COLO668 (cell line): ENCODE measurements at regions not wholly inside any gene's neighbourhood (a gene's known extent, or its start where the extent isn't known, plus 50 kb on each side); places are given as distances from the start of the nearest gene placed in this dataset.

Source experiments
- DNase-seq: peaks from one replicate; lab custom pipeline; 2025; ENCODE audit not compliant: unreplicated experiment; lab: John Stamatoyannopoulos, UW

DNA sequence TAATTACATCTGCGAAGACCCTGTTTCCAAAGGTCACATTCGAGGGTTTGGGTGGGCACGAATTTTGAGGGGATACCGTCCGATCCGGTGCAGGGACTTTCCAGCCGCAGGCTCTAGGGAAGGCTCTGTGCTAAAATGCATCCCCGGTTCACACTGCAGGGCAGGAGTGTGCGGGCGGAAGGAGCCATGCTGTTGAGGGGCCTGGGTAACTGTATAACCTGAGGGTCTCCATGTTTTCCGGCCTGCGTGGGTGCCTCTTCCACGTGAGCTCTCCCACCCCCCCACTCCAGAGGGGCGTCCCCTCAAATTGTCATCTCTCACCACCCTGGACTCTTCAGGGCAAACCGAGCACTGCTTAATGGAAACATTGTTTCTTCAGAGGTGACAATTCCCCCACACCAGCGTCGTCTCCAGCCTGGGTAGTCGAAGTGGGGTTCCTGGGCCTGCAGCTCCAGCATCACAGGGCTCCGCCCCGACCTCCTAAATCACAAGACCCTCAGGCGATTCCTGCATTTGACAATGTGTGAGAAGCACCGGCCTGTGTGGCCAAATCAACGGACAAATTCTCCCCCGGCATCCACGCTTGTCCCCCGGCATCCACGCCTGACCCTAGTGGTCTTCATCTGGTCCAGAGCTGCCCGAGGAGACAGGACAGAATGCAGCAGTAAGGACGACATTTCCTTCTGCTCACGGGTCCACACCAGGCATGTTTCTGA lies 51.2 kb downstream of the FOXL3 start:
- no peak for DNase-seq

DNA sequence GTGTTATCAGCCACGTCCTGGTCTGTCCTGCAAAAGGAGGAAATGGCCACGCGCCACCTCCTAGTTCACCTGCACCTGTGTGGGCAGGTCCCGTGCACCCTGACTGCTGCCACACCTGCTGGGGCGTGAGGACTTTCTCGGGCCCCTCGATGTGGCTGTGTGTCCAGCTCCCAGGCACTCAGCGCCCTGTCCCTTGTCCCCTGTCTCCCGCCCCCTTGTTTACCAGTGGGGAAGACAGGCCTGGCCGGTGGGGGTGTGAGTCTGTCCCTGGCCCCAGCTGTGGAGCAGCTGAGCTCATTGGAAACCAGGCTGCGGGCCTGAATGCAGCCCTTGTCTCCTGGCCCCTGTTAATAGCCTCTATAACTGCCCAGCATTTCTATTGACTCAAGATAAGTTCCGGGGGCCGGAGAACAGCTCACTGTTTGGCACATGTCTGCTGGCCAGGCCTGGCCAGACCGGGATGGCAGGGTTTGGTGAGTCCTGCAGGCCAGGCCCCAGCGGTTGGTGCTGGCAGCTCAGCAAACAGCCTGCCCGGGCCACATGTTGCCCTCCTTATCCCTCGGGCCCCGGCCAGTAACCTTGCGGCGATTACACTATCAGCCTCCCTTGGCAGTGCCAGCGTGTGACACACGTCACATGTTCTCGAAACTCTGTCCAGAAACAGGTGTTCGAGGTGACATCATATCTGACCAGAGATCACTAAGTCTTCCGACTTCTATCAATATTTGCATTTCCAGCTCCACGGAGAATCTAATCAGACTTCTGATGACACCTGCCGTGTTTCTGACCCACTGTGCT lies 52.1 kb downstream of the FOXL3 start:
- DNase-seq: peak; percentile 76

DNA sequence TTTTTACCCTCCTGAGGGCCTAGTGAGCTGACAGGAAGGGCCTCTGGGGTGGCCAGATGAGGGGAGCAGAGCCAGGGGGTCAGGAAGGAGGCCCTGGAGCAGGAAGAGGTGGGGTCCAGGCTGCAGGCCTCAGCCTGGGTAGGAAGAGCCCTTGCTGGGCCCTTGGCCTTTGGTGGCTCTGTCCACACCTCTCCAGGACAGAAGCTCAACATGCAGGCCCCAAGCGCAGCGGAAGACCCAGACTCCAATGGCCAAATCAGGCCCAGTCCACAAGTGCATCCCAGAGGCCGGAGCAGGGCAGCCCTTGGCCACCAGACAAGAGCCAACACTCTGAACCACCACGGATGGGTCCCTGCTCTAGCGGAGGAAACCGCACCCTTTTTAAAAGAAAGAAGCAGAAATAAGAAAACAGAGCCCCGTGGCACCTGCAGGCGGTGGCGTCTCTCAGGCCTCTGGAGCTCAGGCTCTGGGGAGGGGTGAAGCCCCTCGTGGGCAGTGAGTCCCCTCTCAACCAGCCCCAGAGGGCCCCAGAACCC lies 52.8 kb downstream of the FOXL3 start:
- DNase-seq: no peak

- no peak for DNase-seq
These were observed 53.4 kb downstream of the FOXL3 start for GRCh38 chr7:343227-343822.

DNA sequence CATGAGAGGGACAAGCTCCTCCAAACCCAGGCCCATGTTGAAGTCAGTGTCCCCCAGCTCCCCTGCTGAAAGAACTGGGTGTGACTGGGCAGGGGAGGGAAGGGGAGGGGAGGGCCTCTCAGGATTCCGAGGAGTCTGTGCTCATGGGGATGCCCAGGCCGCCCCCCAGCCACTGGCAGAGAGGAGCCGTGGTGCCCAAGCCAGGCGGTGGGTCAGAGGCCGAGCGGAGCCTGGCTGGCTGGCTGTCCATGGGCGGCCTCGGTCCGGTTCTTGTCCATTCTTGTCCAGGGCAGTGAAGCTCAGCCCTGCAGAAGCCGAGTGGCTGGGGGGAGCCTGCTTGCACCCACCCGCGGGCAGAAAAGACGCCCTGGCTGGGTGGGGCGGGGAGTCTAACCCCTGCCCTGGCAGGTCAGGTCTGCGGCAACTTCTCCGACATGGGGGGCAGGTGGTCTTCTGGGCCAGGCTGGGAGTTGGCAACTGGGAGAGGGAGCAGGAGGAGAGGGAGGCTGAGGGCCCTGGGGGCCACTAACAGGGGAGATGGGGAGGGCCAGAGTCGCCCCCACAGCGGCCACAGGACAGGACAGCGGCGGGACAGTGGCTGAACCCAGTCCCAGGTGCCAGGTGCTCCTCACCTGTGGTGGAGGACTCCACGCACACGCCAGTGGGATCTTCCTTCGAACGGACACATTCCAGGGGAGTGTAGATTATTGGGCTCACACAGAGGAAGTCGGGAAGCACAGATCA lies 54.1 kb downstream of the FOXL3 start:
- DNase-seq: no peak

DNA sequence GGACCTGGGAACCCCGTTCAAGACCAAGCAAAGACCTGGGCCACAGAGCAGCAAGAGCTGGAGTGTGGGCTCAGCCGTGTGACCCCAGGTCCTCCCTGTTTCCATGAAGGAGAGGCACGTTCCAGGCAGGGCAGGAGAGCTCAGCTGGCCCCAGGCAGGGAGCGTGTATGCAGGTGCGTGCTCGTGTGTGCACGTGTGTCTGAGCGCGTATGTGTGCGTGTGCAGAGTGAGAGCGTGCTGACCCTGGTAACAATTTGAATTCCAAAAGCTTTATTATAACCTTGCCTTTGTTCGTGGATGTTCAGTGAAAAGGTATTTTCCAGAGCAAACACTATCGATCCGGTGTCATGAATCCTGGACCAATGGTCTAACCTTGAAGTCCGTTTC lies 54.6 kb downstream of the FOXL3 start:
- DNase-seq: no peak

DNA sequence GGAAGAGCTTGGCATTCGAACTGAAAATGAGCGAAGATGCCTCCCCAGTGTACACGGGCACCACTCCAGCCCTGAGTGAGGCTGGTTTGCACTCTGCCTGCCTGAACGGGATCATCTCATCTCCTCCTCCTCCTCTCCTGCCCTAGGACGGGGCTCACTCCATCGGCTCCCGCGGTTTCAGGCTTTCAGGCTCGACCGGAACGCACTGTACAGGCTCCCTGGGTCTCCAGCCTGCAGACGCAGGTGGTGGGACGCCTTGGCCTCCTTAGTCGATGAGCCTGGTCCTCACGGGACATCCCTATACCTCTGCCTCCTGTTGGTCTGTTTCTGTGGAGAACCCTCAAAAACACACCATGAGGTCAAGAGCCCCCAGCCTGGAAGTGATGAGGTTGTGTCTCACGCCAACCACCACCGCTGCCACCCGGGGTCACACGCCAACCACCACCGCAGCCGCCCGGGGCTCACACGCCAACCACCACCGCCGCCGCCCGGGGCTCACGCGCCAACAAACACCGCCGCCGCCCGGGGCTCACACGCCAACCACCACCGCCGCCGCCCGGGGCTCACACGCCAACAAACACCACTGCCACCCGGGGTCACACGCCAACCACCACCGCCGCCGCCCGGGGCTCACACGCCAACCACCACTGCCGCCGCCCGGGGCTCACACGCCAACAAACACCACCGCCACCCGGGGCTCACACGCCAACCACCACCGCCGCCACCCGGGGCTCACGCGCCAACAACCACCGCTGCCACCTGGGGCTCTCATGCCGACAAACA lies 56.3 kb downstream of the FOXL3 start:
- DNase-seq: no peak

DNA sequence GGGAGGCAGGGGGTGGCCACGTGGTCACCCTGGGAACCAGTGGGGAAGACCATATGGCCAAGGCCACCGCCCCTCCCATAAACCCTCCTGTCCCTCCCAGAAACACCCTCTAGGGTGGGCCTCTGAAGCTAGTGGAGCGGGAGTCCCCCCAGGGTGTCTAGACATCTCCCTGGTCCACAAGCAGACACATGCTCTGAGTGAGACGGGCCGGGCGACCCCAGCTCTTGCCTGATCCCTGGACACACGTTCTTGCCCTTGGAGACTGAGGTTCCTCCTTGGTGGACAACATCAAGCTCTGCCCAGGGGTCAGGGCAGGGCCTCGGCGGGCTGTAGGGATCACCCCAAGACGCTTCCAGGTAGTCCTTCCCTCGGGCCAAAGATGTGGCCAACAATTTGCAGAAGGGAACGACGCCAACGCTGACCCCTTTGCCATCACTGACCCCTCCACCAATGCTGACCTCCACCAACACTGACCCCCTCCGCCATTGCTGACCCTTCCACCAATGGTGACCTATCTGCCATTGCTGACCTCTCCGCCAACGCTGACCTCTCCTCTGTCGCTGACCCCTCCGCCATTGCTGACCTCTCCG lies 57.1 kb downstream of the FOXL3 start:
- DNase-seq: no peak

DNA sequence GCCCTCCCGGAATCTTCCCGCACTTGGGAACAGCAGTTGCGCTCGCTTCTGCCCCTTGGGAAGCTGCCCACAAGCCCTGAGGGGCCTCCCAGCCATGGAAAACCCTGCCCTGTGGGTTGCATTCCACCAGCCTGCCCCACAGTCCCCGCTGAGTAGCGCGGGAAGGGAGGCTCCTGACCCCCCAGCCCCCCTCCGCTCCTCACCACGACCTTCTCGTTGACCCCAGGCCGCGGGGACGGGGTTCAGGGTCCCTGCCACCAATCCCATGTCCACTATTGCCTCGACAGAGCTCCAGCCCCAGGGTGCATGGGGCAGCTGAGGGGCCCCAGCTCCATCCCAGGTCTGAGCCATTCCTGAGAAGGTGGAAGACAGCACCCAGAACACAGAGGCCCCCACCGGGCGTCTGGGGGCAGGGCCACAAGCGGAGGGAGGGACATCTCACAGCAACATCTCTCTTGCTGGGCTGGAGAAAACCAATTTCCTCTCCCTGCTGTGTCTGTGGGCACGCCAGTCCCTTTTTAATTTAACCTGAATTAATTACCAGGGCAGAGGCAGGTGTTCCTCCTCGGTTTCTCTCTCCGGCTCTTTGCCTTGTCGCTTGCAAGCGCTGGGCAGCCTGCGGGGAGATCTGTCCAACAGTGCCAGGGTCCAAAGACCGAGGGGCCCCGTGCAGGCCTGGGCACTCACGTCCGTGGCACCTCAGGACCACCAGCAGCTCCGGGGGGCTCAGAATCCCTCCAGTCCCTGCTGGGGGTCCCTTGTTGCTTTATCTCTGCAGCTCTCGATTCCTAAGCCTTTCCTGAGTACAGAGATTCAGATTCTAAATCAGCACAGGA lies 57.9 kb downstream of the FOXL3 start:
- DNase-seq: no peak

- DNase-seq: no peak
These were observed 58.5 kb downstream of the FOXL3 start for GRCh38 chr7:348480-348844.

- DNase-seq: no peak
These were observed 59.2 kb downstream of the FOXL3 start for GRCh38 chr7:348962-349743.

GRCh38 chr7:351256-351655 lies 61.3 kb downstream of the FOXL3 start:
- no peak for DNase-seq

DNA sequence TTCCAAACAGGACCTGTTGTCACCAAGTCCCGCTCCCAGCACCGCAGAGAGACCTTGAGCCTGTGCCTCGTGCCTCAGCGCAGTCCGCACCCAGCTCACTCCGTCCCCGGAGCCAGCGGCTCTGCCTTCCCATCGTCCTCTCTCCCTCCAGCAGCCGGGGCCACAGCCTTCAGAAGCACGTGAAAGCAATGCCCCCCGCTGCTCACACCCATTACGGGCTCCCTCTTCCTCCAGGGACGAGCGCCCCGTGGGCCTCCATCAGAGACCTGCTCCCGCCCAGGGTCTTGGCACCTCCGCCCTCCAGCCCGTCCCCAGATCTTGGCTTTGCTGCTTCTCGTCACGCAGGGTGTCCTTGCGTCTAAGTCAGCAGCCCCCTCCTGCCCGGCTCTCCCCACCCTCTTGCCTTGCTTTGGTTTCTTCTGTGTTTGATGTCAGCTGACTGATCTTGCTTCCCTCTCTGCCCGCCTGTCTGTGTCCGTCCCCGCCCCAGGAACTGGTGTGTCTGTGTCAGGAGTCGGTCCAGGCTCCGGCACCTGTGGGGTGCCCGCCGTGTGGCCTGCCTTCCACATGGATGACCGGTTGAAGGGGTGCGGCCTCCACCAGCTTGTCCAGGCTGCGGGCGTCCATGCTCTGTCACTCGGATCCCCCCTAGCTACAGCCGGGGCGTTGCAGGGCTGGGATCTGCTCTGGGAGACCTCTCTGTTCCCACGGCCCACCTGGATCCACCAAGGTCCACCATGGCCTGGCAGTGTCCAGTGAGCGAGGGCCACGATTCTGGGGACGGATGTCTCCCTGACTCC lies 61.9 kb downstream of the FOXL3 start:
- no peak for DNase-seq

GRCh38 chr7:353746-354325 lies 63.9 kb downstream of the FOXL3 start:
- no peak for DNase-seq

DNA sequence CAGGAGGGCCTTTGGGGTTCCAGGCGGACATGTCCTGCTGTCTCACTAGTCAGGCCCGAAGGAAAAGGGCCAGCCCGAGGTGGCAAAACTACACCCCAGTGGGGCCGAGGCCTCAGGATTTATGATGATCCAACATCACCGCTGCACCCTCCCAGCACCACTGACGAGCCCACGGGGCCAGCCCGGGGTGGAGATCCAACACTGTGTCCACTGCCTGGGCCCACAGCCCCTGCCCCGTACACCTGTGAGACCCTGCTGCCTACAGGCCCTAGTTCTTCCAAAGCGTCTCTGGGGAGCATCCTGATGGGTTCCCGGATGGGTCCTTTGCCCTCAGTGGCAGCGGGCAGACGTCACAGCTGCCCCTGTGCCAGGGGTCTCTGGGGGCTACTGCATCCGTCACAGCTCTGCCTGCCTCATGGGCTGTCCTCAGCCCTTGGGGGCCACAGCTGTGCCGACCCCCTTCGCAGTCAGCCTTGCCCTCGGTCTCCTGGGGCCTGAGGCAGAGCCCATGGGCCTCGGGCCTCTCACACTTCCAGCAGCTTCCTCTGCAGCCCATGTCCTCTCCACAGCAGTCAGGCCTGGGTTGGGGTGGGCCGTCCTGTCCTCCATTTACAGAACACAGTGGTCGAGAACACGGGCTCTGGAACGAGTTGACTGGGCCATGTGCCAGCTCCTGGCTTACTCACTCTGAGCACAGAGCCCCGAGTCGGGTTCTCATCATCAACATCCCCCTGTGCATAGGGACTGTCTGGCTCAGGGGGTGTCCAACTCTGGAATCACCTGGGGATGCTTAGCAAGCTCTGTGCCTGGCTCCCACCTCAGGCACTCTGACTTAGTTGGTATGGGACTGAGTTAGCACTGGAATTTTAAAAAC lies 64.9 kb downstream of the FOXL3 start:
- no peak for DNase-seq

GRCh38 chr7:355568-355967 lies 65.6 kb downstream of the FOXL3 start:
- DNase-seq: no peak
